Endometrium (tissue), 2 donors: ENCODE measurements at regions not wholly inside any gene's neighbourhood (a gene's known extent, or its start where the extent isn't known, plus 50 kb on each side); places are given as distances from the start of the nearest gene placed in this dataset.
"Not testable (repeated sequence)": the region's sequence is repeated elsewhere in the genome, so short reads cannot be mapped to it uniquely, and the experiment has no call there.

ENCODE experiments used
- FAIRE-seq: peaks from 2 replicates; lab custom pipeline; 2012; peaks lifted over from hg19 to GRCh38; lab: Jason Lieb, UNC
- donor health status: control.
- donor health status: control.

DNA sequence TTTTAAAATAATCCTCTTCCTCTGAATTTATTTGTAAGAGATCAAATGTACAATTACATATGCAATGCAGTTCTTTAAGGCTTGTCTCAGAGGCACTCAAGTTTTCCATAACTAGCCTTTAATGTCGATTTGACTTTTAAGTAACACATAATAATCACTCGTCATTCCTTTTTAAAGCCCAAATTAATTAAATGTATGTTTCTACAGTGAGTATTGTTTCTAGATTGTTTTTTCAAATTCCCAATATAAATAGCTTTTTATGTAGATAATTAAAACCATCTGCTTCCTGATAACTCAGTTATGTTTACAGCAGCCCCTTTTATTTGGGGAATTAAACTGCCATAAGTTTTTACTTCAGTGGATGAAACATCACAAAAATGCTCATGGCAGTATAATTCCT is 185.1 kb downstream of the ETNK1 start:
- FAIRE-seq = no peak

DNA sequence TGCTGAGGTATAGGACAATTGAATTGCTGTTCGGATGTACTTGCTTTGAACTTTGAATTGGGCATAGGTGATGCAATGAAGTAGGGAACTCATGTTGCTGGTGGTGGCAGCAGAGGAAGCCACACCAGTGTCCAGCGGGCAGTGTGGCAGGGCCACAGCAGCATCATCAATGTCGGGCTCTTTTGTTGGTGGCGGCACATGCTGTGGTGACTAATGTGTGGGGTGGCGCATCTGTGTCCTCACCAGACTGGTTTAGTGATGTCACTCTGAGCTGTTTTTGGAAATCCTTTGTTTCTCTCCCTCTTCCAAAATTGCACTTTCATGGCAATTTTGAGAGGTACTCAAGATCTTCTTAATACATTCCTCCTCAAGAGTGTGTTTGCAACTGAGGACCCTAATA is 187.6 kb downstream of the ETNK1 start:
- FAIRE-seq = no peak

DNA sequence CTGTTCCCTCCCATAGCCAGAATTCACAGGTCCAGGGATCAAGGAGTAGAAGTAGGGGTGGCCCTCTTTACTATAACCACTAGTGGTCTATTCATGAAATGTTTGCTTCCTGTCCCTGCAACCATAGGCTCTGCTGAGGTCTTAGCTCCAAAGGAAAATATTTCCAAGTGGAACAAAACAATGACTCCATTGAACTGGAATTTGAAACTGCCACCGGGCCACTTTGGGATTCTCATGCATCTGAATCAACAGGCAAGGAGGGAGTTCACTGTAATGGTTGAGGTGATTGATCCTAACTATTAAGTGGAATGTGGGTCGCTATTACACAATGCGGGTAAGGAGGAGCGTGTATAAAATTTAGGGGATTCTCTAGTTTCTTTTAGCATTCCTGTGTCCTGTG is 197.0 kb downstream of the ETNK1 start:
- FAIRE-seq = no peak

DNA sequence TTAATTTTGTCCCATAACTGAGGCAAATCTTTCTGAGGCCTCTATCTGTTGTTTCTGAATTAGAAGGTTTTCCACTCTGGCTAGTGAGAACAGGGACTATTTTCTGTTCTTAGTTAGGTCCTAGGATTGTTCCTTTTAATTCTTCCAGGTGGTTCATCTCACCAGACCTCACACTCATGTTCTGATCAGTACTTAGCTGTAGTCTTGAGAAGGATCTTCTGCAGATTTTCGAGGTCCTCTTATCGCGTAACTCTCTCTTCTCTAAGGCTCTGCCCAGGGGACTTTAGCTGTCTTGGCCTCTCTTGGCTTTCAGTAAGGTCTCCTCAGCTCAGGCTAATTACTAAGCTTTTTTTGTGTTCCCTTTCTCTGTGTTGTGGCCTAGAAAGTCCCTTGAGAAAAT is 201.1 kb downstream of the ETNK1 start:
- no peak for FAIRE-seq

DNA sequence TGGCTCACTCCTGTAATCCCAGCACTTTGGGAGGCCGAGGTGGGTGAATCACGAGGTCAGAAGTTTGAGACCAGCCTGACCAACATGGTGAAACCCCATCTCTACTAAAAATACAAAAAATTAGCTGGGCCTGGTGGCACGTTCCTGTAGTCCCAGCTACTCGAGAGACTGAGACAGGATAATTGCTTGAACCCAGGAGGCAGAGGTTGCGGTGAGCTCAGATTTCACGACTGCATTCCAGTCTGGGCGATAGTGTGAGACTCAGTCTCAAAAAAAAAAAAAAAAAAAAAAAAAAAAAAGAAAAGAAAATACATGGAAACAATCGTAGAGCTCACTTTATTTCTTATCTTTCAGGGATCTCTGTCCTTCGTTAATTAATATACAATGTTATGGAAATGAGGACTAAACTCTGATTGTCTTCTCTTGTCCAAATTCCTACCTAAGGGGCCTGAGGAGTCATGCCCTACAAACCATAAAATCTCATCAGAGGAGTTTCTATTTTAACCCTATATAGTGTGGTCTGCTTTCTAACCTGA is 201.5 kb downstream of the ETNK1 start:
- not testable (repeated sequence) for FAIRE-seq

DNA sequence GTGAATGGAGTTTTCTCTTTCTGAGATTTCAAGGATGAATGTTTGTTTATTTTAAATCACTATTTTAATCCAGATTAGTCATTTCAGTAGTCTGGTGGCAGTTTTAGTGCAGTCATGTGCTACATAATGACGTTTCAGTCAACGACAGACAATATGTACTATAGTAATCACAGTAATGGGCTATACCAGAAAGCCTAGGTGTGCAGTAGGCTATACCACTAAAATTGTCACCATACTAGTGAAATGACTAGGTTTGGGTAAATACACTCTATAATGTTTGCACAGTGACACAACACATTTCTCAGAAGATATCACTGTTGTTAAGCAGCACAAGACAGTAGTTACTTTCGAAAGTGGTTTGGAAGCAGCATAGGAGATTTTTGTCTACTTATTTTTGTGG is 203.1 kb downstream of the ETNK1 start:
- FAIRE-seq = no peak

DNA sequence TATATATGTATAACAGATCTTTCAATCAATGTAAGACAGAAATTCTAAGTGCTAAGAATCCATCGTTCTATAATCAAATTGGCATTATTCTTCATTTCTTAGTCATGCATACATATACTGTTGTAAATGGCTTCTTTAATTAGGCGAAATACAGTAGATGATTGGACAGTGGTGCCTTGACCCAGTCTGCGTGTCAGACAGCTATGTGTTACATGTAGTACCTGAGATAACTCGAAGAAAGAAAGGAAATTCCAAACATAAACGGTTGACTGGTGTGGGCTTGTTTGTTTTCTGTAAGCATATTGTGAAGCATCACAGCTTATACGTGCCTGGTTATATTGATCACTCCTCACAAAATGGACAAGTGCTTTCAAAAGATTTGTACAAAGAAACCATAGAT is 210.5 kb downstream of the ETNK1 start:
- FAIRE-seq = no peak

DNA sequence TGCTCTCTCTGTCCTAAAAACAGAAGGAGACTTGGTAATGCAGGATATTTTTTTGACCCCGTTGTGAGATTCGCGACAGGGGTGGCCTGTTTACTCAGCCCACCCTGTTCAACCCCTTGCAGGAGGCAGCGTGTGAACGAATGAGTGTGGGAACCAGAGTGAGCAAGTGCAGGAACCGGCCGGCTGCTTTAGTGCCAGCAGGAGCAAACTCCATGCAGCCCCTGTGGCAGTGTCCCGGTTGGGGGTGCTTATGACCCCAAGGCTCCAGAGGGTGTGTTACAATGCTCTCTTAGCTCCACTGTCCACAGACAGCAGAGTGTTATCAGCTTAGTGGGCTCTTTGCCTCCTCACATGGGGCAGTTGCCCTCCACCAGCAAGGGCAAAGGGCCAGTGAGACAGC is 225.2 kb downstream of the ETNK1 start:
- no peak for FAIRE-seq

DNA sequence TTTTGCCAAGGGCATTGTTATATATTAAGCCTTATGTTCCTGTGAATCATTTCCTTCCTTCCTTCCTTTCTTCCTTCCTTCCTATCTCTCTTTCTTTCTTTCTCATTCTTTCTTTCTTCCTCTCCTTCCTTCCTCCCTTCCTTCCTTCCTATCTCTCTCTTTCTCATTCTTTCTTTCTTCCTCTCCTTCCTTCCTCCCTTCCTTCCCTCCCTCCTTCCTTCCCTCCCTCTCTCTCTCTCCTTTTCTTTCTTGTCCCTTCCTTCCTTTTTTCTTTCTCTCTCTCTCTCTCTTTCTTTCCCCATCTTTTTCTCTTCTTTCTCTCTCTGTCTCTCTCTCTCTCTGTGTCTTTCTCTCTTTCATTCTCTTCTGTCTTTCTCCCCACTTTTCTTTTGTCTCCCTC is 226.6 kb downstream of the ETNK1 start:
- no peak for FAIRE-seq

DNA sequence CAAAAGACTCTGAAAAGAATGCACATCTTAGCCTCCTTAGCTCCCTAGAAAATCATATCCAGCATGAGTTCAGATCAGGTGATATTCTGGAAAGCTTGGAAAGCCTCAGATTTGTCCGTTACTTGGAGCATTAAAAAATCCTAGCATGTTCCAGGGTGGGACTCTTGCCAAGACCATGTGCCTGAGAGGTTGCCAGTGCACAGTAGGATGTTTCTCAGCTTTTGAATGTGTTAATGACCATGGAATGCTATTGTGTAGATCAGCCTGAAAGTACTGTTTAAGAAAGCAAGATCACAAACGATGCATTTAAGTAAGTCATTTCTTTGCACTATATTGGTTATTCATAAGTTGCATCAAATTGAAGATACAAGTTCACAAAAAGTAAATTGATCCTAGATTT is 230.5 kb downstream of the ETNK1 start:
- FAIRE-seq = no peak

DNA sequence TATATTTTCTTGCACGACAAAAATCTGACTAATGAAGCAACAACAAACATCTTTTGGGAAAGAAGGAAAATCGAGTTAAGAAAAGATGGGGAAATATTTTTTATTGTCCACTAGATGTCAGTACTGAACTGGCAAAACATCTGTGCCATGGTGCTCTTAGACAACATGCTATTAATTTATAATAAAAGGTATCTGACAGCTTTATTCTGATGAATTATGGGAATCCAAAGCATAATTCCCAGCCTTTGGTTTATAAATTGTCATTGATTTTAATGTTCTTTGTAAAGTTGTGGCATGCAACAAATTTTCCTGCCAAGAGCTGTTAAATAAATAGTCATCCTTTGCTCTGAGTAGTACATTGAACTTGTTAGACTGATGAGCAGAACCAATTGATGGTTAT is 231.2 kb downstream of the ETNK1 start:
- peak; percentile 91 for FAIRE-seq

DNA sequence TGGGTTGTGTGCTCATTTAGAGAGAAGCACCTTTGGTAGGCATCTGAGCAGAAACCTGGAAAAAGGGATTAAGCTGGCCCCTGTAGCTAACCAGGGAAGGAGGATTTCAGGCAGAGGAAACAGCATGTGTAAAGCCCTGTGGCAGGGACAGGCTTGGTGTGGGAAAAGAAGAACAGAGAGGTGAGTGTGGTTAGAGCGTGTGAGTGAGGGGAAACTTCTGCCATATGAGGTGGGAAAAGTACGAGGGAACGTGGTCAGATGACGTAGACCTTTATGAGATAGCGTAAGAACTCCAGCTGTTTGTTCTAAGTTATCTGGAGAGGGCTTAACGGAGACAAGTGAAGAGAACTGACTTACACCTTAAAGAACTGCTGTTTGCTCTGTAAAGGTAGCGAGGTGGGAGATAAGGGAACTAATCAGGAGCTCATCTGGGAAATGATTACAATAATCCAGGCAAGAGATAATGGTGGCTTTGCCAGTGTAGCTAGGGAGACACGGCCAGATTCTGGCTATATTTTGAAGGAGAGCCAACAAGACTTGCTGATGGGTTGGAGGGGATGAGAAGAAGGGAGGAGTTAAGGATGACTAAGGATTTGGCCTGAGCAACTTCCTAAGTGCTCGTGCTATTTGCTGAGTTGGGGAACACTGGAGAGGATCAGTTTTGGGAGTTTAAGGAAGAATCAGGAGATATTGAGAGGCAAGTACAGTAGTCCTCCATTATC is 234.0 kb downstream of the ETNK1 start:
- FAIRE-seq = no peak

DNA sequence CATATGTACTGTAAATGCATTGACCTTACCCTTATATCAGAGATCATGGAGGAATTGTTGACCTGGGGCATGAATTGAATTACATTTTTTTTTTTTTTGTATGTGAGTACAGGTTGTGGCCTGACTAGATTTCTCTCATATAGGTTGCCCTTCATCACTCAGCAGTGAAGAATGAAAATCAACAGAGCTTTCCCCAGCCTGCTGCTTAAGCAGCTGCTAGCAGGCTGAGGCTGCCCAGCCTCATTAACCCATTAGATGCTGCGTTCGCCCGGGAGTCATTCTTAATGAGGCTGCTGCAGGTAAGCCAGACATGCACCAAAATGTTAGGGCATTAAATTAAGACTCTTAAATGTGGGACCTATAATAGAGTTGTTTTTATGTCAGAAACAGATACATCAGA is 236.0 kb downstream of the ETNK1 start:
- FAIRE-seq = no peak

DNA sequence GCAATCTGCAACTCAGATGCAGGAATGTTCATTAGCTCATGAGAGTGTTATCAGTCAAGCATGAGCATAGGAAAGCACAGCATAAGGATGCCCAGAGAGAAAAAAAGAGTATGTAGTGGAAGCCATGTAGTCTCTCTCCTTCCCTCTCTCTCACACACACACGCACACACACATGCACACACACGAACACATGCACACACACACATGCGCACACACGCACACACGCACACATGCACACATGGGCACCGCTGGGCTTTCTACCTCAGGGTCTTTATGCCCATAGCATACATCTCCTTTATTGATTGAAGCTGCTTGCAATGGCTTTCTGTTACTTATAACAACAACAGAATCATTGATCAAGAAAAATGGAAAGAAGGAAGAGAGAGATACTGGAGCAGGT is 240.9 kb downstream of the ETNK1 start:
- no peak for FAIRE-seq

DNA sequence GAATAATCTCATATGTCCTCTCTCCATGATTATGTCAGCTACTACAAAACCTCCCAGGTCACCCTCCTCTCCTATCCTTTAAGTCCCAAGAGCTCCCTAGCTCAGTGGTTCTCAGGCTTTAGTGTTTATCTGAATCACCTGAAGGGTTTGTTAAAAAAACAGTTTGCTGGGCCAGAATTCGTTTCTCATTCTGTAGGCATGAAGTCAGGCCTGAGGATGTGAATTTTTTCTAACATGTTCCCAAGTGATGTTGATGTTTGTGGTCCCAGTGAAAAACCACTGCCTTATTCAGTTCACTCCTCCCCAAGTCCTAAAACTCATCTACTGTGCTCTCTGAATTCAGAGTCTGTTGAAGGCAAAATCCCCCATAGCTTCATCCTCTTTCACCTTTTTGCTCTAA is 241.4 kb downstream of the ETNK1 start:
- FAIRE-seq = no peak

DNA sequence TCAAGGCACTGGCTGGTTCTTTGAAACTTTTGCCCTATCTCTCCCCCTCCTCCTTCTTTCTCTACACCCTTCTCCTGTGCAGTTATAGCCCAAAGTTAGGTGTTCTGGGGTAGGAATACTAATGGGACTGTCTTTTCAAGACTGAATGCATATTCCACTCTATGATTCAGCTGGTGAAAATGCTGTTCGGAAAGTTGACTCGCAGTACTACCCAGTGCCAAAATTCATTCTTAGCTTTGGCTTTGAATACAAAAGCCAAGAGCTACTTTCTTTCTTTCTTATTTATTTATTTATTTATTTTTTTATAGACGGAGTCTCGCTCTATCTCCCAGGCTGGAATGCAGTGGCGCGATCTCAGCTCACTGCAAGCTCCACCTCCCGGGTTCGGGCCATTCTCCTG is 249.2 kb downstream of the ETNK1 start:
- FAIRE-seq = no peak

DNA sequence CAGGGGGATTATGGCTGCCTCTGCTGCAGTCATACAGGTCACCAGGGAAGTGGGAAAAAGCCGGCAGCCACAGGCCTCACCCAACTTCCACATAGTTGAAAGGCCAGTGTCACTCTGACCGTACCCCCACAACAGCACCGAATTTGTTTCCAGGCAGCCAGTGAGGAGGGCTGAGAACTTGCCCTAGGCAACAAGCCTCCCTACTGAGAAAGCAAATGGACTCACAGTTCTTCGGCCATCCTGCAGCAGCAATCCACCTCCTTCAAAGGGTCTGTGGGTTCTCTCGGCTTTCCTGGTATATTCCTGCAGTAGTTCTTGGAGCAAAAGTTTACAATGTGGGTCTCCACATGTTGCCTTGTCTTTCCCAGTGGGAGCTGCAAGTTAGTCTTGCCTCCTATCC is 251.3 kb downstream of the ETNK1 start:
- FAIRE-seq = no peak

DNA sequence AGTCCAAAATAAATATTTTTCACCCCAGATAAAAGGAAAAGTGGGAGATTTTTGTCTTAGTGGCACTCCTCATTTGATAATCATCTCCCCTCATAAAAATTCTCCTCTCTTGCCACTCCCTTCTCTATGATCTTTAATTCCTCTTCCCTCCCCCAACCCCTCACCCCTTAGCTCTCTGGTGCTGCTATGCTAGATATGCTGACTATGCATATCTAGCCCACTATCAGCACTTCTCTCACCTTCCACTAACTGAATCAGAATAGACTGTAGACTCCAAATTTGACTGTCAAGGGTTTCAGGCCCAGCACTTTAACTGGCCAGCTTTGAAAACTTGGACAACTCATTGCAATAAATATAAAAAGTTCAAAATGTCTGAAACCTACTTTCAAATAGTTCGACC is 254.2 kb downstream of the ETNK1 start:
- no peak for FAIRE-seq

DNA sequence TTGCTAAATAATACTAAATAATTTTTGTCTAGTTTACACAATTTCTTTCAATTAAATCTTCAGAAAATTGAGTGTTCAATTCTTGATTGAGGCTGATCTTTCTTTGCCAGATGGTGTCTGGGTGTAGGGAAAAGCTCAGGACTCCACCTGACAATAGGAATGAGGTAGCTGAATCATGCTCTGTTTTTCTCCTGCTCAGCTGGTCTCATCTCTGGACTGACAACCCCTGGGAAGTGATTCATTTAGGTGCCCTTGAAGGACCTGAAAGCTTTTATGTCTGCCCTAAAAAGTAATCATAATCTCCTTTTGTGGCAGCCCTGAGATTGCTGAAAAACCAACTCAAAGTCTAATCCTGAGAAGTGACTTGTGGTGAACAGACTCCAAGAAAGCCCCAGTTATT is 255.4 kb downstream of the ETNK1 start:
- no peak for FAIRE-seq

DNA sequence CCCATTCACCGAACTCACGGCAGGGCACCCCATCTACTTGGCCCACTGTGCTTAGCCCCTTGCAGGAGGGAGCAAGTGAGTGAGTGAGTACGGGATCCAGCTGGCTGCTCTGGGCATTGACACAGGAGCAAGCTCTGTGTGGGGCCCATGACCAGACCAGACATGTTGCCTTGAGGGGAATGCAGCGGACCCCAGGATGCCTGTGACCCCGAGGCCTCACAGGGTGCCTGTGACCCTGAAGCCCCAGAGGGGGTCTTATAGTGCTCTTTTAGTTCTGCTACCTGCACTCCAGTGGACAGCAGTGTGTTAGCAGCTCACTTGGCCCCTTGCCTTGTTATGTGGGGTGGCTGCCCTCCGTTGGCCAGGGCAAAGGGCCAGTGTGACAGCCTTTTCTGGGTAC is 255.8 kb downstream of the ETNK1 start:
- no peak for FAIRE-seq

DNA sequence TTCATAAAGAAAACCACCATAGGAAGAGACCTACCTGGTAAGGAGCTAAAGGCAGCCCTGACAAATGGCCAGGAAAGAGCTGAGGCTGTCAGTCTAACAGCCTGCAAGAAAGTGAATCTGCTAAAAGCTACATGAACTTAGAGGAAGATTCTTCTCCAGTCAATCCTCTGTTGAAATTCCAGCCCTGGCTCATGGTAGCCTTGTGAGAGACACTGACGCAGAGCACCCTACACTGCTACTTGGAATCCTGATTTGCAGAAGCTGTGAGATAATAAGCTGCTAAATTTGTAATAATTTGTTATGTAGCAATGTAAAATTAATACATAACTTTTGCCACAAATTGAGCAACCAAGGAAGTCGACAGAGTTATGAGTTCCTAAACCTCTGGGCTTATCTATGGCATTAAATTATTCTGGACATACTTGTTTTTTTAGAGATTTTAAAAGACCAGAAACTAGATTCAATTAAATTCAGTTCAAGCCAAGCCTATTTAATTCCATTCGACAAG is 257.0 kb downstream of the ETNK1 start:
- FAIRE-seq = no peak

DNA sequence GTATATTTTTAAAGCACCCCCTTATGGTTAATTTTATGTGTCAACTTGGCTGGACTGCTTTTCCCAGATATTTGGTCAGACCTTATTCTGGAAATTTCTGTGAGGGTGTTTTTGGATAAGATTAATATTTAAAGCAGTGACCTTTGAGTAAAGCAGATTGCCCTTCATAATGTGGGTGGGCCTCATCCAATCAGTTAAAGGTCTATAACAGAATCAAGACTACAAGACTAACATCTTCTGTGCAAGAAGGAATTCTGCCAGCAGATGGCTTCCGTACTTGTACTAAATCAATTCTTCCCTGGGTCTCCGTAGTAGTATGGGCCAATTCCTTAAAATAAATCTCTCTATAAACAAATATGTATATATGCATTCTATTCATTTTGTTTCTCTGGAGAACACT is 257.6 kb downstream of the ETNK1 start:
- FAIRE-seq = no peak

DNA sequence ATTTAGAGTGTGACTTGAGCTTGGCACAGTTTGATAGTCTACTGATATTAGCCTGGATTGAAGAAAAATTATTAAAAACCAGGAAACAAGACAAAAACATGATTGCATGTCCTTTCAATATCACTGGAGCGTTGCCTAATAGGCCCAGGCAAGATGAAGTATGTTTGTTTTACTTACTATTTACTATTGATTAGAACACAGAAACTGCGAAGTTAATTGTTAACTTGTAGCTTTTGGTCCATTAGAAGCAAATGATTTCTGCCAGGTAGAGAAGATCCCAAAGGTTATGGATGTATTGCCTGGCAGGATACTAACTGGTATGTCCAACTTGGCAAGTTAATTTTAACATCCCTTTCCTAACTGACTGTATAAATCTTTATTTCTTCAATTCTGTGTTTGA is 268.9 kb downstream of the ETNK1 start:
- no peak for FAIRE-seq

DNA sequence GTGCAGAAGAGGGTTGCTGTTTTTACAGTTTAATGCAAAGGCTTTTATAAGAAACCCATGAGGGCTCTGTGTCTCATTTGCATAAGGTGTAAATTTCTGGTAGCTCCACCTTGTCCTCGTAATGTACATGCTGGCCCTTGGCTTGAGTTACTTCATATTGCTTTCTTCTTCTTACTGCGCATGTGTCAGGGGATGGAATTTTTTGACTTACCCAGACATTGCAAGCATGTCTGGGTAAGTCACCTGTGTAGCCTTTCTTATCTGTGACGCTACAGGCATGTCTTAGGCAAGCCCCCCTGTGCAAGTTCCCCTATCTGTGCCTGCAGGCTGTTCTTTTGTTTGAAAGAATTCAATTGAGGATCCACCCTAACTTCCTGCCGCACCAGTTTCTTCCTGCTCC is 274.2 kb downstream of the ETNK1 start:
- FAIRE-seq = no peak
